ENCODE measurements at regions not wholly inside any gene's neighbourhood (a gene's known extent, or its start where the extent isn't known, plus 50 kb on each side); places are given as distances from the start of the nearest gene placed in this dataset.
A peak's percentile ranks its signal among the peaks of the same experiment; 100 is the strongest.

DNA sequence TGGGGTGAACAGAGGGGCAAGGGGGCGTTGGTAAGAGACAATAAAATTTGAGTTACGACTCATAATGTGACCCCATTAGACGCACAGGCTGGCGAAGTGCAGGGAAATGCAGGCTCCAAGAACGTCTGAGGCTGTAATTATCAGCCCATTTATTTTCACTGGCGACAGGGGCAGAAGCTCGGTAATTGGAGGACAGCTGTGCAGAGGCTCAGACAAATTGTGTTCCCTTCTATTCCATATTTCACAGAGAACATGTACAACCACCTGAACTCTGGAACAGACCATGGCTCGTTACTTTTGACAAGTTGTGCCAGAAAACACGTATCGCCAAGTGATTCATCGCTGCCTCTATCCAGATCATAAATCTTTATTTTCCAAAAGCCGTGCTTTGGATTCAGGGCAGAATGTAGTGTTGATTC, 137.3 kb upstream of the FRMD4A start:
- H3K27ac ChIP-seq (ENCODE audit: low read depth, low read length): no peak overlapping the region
- H3K36me3 ChIP-seq (ENCODE audit: control insufficient read depth, insufficient read depth, low read length): no peaks in the 10 kb centered on the region
- 23% methylated on average over 10 of the region's 12 CpGs for WGBS (ENCODE audit: insufficient coverage)
- H3K4me1 ChIP-seq (ENCODE audit: control insufficient read depth, insufficient read depth, low read length): no peaks in the 10 kb centered on the region
- H3K4me3 ChIP-seq (ENCODE audit: low read depth, low read length): no peak overlapping the region
- H3K9me3 ChIP-seq (ENCODE audit: control insufficient read depth, insufficient read depth, low read length): no peaks in the 10 kb centered on the region
- H3K27me3 ChIP-seq (ENCODE audit: control insufficient read depth, insufficient read depth, low read length): no peaks in the 10 kb centered on the region
- DNase-seq (ENCODE audit: low read depth in 4 of 6, low spot score in 6 of 6): peak in 1 of 6 donors; percentile 83

DNA sequence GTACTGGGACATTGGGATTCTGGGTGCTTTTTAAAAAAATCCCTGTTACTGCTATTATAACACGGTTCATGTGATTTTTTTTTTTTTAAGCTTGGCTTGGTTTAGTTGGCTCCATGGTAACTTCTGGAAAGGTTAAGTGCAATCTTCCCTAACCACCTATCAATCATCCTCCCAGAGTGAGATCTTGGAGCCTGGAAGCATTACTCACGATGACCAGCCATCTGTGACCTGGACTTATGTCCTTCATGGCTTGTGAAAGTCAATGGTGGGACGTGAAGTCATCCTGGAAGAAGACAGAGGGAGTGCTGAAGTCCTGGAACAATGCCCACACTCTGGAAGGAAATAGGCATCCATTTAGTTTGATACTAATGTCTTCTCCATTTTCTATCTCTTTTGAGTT, 135.5 kb upstream of the FRMD4A start:
- no peaks in the 10 kb centered on the region for H3K27me3 ChIP-seq (ENCODE audit: control insufficient read depth, insufficient read depth, low read length)
- WGBS (ENCODE audit: insufficient coverage): no CpG with 5 or more reads among the region's 3 CpGs

DNA sequence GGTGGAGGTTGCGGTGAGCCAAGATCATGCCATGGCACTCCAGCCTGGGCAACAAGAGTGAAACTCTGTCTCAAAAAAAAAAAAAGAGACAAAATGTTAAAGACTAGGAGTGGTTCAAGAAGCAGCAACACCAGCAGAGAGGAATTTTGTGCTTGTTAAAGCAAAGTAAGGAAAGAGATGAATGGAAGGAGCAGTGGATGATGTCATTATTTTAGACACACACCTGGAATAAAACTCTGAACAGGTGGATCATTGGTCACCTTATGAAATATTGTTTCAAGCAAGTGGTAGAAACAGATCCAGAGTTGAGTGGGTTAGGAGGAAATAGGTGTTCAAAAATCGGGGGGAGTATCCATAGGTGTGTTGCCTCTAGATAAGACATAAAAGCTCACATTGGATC, 129.7 kb upstream of the FRMD4A start:
- H3K27me3 ChIP-seq (ENCODE audit: control insufficient read depth, insufficient read depth, low read length): no peaks in the 10 kb centered on the region
- 100% methylated on average over 1 of the region's 2 CpGs for WGBS (ENCODE audit: insufficient coverage)
- H3K36me3 ChIP-seq (ENCODE audit: control insufficient read depth, insufficient read depth, low read length): no peaks in the 10 kb centered on the region
- no peaks in the 10 kb centered on the region for H3K4me1 ChIP-seq (ENCODE audit: control insufficient read depth, insufficient read depth, low read length)
- DNase-seq (ENCODE audit: low read depth in 4 of 6, low spot score in 6 of 6): no peak
- no peaks in the 10 kb centered on the region for H3K9me3 ChIP-seq (ENCODE audit: control insufficient read depth, insufficient read depth, low read length)
- H3K4me3 ChIP-seq (ENCODE audit: low read depth, low read length): no peak overlapping the region
- no peak overlapping the region for H3K27ac ChIP-seq (ENCODE audit: low read depth, low read length)

More for the DNA sequence above, 135.5 kb upstream of the FRMD4A start:
- Histone ChIP-seq H3K4me1 (ENCODE audit: control insufficient read depth, insufficient read depth, low read length) (no peaks in the 10 kb centered on the region), H3K9me3 (ENCODE audit: control insufficient read depth, insufficient read depth, low read length) (no peaks in the 10 kb centered on the region), H3K27ac (ENCODE audit: low read depth, low read length) (no peak overlapping the region), H3K4me3 (ENCODE audit: low read depth, low read length) (no peak overlapping the region), H3K36me3 (ENCODE audit: control insufficient read depth, insufficient read depth, low read length) (no peaks in the 10 kb centered on the region)
- DNase-seq (ENCODE audit: low read depth in 4 of 6, low spot score in 6 of 6): peak in 1 of 6 donors; percentile 51

DNA sequence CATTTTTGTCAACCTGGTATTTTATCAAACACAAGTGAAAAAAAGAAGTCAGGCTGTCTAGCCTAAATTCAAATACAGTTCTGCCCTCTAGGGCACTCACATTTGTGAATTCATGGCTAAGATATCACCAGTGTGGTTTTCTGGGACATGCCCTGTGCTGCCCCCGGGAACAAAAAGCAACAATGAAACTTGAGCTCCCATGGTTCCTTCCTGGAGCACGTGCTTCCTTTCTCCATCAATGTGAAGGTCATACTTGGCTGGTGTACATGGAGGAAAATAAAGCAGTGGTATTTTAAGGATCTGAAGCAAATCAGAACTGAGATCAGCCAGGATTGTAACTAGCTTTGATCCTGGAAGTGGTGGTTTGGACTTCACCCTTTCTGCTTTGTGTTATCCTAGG, 128.9 kb upstream of the FRMD4A start:
- Histone ChIP-seq H3K9me3 (ENCODE audit: control insufficient read depth, insufficient read depth, low read length) (no peaks in the 10 kb centered on the region), H3K4me1 (ENCODE audit: control insufficient read depth, insufficient read depth, low read length) (no peaks in the 10 kb centered on the region), H3K4me3 (ENCODE audit: low read depth, low read length) (no peak overlapping the region), H3K27ac (ENCODE audit: low read depth, low read length) (no peak overlapping the region), H3K36me3 (ENCODE audit: control insufficient read depth, insufficient read depth, low read length) (no peaks in the 10 kb centered on the region), H3K27me3 (ENCODE audit: control insufficient read depth, insufficient read depth, low read length) (no peaks in the 10 kb centered on the region)
- no peak for DNase-seq (ENCODE audit: low read depth in 4 of 6, low spot score in 6 of 6)
- 49% methylated on average over 2 of the region's 2 CpGs for WGBS (ENCODE audit: insufficient coverage)

DNA sequence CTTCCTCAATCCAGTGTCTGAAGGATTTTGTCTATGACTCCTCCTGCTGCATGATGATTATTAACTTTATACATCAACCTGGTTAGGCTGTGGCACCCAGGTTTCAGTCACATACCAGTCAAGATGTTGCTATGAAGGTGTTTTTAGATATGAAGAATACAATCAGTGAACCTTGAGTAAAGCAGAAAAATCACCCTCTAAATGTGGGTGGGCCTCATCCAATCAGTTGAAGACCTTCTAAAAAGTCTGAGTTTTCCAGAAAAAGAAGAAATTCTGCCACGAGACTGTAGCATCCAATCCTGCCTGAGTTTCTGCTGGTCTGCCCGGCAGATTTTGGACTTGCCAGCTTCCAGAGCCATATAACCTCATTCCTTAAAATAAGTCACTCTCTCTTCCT, 126.1 kb upstream of the FRMD4A start:
- no peaks in the 10 kb centered on the region for H3K9me3 ChIP-seq (ENCODE audit: control insufficient read depth, insufficient read depth, low read length)
- no peak overlapping the region for H3K27ac ChIP-seq (ENCODE audit: low read depth, low read length)
- H3K4me1 ChIP-seq (ENCODE audit: control insufficient read depth, insufficient read depth, low read length): no peaks in the 10 kb centered on the region
- 85% methylated on average over 2 of the region's 2 CpGs for WGBS (ENCODE audit: insufficient coverage)
- H3K36me3 ChIP-seq (ENCODE audit: control insufficient read depth, insufficient read depth, low read length): no peaks in the 10 kb centered on the region
- no peak overlapping the region for H3K4me3 ChIP-seq (ENCODE audit: low read depth, low read length)
- H3K27me3 ChIP-seq (ENCODE audit: control insufficient read depth, insufficient read depth, low read length): no peaks in the 10 kb centered on the region
- no peak for DNase-seq (ENCODE audit: low read depth in 4 of 6, low spot score in 6 of 6)

GRCh38 chr10:14456218-14456869, 125.6 kb upstream of the FRMD4A start:
- Histone ChIP-seq H3K9me3 (ENCODE audit: control insufficient read depth, insufficient read depth, low read length) (no peaks in the 10 kb centered on the region), H3K4me3 (ENCODE audit: low read depth, low read length) (no peak overlapping the region), H3K27ac (ENCODE audit: low read depth, low read length) (no peak overlapping the region), H3K36me3 (ENCODE audit: control insufficient read depth, insufficient read depth, low read length) (no peaks in the 10 kb centered on the region), H3K27me3 (ENCODE audit: control insufficient read depth, insufficient read depth, low read length) (no peaks in the 10 kb centered on the region), H3K4me1 (ENCODE audit: control insufficient read depth, insufficient read depth, low read length) (no peaks in the 10 kb centered on the region)
- WGBS (ENCODE audit: insufficient coverage): 86% methylated on average over 4 of the region's 6 CpGs
- DNase-seq (ENCODE audit: low read depth in 4 of 6, low spot score in 6 of 6): no peak

DNA sequence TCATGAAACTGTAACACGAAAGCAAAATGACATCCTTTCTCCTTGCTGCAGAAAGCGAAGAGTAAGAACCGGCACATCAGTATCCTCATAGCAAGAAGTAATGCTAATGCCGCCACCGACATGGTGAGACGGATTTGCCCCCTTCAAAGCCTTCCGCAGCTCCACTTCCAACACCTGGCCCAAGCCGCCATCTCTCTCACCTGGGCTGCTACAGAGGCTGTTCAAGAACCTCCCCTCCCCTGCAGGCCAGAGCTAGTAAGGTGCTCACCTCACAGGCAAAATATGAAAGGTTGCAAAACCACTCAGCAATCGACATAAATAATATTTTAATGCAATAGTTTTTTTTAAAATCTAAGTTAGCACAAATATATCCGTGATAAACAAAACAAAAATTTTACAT, 123.9 kb upstream of the FRMD4A start:
- H3K4me1 ChIP-seq (ENCODE audit: control insufficient read depth, insufficient read depth, low read length): no peaks in the 10 kb centered on the region
- no peaks in the 10 kb centered on the region for H3K9me3 ChIP-seq (ENCODE audit: control insufficient read depth, insufficient read depth, low read length)
- H3K36me3 ChIP-seq (ENCODE audit: control insufficient read depth, insufficient read depth, low read length): no peaks in the 10 kb centered on the region
- H3K4me3 ChIP-seq (ENCODE audit: low read depth, low read length): no peak overlapping the region
- WGBS (ENCODE audit: insufficient coverage): 91% methylated on average over 6 of the region's 10 CpGs
- no peak for DNase-seq (ENCODE audit: low read depth in 4 of 6, low spot score in 6 of 6)
- no peaks in the 10 kb centered on the region for H3K27me3 ChIP-seq (ENCODE audit: control insufficient read depth, insufficient read depth, low read length)
- no peak overlapping the region for H3K27ac ChIP-seq (ENCODE audit: low read depth, low read length)

- H3K9me3 ChIP-seq (ENCODE audit: control insufficient read depth, insufficient read depth, low read length): no peaks in the 10 kb centered on the region
- DNase-seq (ENCODE audit: low read depth in 4 of 6, low spot score in 6 of 6): peak in 1 of 6 donors; percentile 54
- no peaks in the 10 kb centered on the region for H3K27me3 ChIP-seq (ENCODE audit: control insufficient read depth, insufficient read depth, low read length)
- H3K36me3 ChIP-seq (ENCODE audit: control insufficient read depth, insufficient read depth, low read length): no peaks in the 10 kb centered on the region
- H3K4me3 ChIP-seq (ENCODE audit: low read depth, low read length): no peak overlapping the region
- H3K27ac ChIP-seq (ENCODE audit: low read depth, low read length): no peak overlapping the region
- no peaks in the 10 kb centered on the region for H3K4me1 ChIP-seq (ENCODE audit: control insufficient read depth, insufficient read depth, low read length)
- WGBS (ENCODE audit: insufficient coverage): 88% methylated on average over 4 of the region's 12 CpGs
These were observed 123.5 kb upstream of the FRMD4A start for GRCh38 chr10:14454206-14454605.

DNA sequence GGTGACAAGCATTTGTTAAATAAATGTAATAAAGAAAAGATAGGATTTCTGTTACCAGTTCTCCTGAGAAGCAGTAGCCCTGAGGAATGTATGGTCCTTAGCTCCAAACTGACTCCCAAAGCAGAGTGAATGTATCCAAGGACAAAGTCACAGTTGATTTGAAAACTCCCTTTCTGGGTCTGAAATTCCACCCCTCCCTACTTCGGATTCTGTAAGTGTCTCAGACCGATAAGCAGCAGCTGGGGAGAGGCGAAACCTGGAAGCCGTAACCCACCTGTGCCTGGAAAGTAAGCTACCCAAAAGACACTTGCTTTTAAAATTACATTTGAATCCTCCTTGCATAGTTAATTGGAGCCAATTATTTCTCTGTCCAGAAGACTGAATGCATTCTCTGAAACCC, 122.9 kb upstream of the FRMD4A start:
- Histone ChIP-seq H3K4me3 (ENCODE audit: low read depth, low read length) (no peak overlapping the region), H3K9me3 (ENCODE audit: control insufficient read depth, insufficient read depth, low read length) (no peaks in the 10 kb centered on the region), H3K27ac (ENCODE audit: low read depth, low read length) (no peak overlapping the region), H3K27me3 (ENCODE audit: control insufficient read depth, insufficient read depth, low read length) (no peaks in the 10 kb centered on the region), H3K4me1 (ENCODE audit: control insufficient read depth, insufficient read depth, low read length) (peaks cover 2% of the 10 kb centered on the region), H3K36me3 (ENCODE audit: control insufficient read depth, insufficient read depth, low read length) (no peaks in the 10 kb centered on the region)
- peak in 1 of 6 donors; percentile 33 for DNase-seq (ENCODE audit: low read depth in 4 of 6, low spot score in 6 of 6)
- 73% methylated on average over 4 of the region's 4 CpGs for WGBS (ENCODE audit: insufficient coverage)

DNA sequence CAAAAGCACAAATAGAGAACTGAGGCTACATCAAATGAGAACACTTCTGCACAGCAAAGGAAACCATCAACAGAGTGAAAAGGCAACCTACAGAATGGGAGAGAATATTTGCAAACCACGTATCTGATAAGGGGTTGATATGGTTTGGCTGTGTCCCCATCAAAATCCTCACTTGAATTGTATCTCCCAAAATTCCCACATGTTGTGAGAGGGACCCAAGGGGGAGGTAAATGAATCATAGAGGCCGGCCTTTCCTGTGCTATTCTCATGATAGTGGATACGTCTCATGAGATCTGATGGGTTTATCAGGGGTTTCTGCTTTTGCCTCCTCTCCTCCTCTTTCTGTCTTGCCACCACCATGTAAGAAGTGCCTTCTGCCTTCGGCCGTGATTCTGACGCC, 120.6 kb upstream of the FRMD4A start:
- H3K36me3 ChIP-seq (ENCODE audit: control insufficient read depth, insufficient read depth, low read length): no peaks in the 10 kb centered on the region
- no peak overlapping the region for H3K27ac ChIP-seq (ENCODE audit: low read depth, low read length)
- H3K4me3 ChIP-seq (ENCODE audit: low read depth, low read length): no peak overlapping the region
- peaks cover 9% of the 10 kb centered on the region for H3K4me1 ChIP-seq (ENCODE audit: control insufficient read depth, insufficient read depth, low read length)
- DNase-seq (ENCODE audit: low read depth in 4 of 6, low spot score in 6 of 6): no peak
- H3K27me3 ChIP-seq (ENCODE audit: control insufficient read depth, insufficient read depth, low read length): no peaks in the 10 kb centered on the region
- 100% methylated on average over 1 of the region's 6 CpGs for WGBS (ENCODE audit: insufficient coverage)
- no peaks in the 10 kb centered on the region for H3K9me3 ChIP-seq (ENCODE audit: control insufficient read depth, insufficient read depth, low read length)

Measured in spinal cord (tissue), 9 donors.